Muscle layer of duodenum (tissue), 2 donors: ENCODE measurements at regions not wholly inside any gene's neighbourhood (a gene's known extent, or its start where the extent isn't known, plus 50 kb on each side); places are given as distances from the start of the nearest gene placed in this dataset.

Source experiments
- H3K27ac ChIP-seq: one replicate; pipeline ENCODE4 v1.7.0; 2013; ENCODE audit warnings: mild to moderate bottlenecking, low read length
- H3K27me3 ChIP-seq: one replicate; pipeline ENCODE4 v1.7.0; 2013; ENCODE audit warnings: low read depth, mild to moderate bottlenecking, control low read depth, low read length
- H3K36me3 ChIP-seq, 2 donors: one replicate each; pipeline ENCODE4 v1.7.0; 2013; ENCODE audit warnings: low read length in 2 of 2, control low read depth in 1 of 2, mild to moderate bottlenecking in 1 of 2; ENCODE audit not compliant: insufficient read depth in 2 of 2, control insufficient read depth in 1 of 2
- H3K4me1 ChIP-seq, 2 donors: one replicate each; pipeline ENCODE4 v1.7.0; 2013; ENCODE audit warnings: low read length in 2 of 2, mild to moderate bottlenecking in 2 of 2, control low read depth in 1 of 2, moderate library complexity in 1 of 2; ENCODE audit not compliant: insufficient read depth in 2 of 2, control insufficient read depth in 1 of 2
- H3K4me3 ChIP-seq, 2 donors: one replicate each; pipeline ENCODE4 v1.7.0; 2013; ENCODE audit warnings: low read length in 2 of 2, low read depth in 1 of 2, mild to moderate bottlenecking in 1 of 2
- H3K9me3 ChIP-seq, 2 donors: one replicate each; pipeline ENCODE4 v1.7.0; 2013; ENCODE audit warnings: low read length in 2 of 2, control low read depth in 1 of 2, mild to moderate bottlenecking in 1 of 2; ENCODE audit not compliant: control insufficient read depth in 1 of 2
- donor health status: healthy.

DNA sequence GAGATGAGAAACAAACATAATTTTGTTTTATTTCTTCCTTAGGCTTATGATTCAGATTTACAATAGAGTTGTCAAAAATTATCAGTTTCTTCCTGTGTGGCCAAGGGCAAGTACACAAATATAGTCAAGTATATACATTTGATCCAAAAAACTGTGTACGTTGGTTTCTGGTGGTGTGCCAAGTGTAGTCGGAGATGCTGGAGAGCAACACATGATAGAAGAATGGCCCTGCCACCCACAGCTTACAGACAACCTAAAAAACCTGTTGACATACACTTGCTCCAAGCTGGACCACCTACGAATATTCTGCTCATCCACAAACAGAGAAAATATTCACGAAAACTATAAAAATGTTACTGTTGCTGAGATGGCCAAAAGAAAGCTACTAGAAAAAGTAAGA is 890.8 kb upstream of the PHF14 start:
- H3K36me3 ChIP-seq = no peaks in the 10 kb centered on the region
- H3K4me1 ChIP-seq = no peaks in the 10 kb centered on the region
- no peaks in the 10 kb centered on the region for H3K9me3 ChIP-seq
- no peak overlapping the region for H3K27ac ChIP-seq
- no peaks in the 10 kb centered on the region for H3K27me3 ChIP-seq
- H3K4me3 ChIP-seq = no peak overlapping the region

DNA sequence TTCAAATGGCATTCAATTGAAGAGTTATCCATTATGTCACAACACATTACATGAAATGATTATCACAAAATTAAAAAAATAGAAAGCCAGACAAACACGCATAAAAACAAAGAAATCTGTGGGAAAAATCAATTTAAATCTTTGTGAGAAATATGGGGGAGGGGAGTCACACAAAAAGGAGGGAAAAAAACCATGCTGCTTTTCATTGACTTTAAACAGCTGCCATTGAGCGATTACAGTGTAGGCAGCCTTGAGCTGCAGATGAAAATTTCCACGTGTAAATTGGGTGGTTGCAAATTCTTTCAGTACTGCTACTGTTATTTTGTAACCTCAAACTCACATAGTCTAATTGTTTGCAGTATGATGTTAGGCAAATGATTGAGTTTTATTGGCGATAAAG is 889.9 kb upstream of the PHF14 start:
- Histone ChIP-seq H3K27me3 (no peaks in the 10 kb centered on the region), H3K4me1 (no peaks in the 10 kb centered on the region), H3K4me3 (no peak overlapping the region), H3K27ac (no peak overlapping the region), H3K9me3 (no peaks in the 10 kb centered on the region), H3K36me3 (no peaks in the 10 kb centered on the region)

DNA sequence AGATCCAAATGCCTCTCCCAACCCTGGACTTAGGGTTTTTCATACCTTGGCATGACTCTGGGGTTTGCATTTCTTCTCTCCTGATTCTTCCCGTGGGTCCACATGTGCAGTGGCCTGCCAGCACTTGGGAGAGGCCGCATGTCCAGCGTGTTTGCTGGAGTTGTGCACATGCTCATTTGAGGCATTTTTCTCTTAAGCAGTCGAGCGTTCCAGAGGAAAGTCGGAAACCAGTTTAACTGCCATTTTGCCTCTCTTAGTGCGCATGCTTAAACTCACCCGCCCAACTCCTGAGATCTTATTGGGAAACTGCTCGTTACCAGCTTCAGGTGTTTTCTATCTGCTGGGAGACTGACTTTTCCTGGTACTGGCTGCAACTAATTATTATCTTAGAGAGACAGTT is 888.4 kb upstream of the PHF14 start:
- Histone ChIP-seq H3K27me3 (no peaks in the 10 kb centered on the region), H3K4me1 (no peaks in the 10 kb centered on the region), H3K9me3 (no peaks in the 10 kb centered on the region), H3K27ac (no peak overlapping the region), H3K36me3 (no peaks in the 10 kb centered on the region), H3K4me3 (no peak overlapping the region)

DNA sequence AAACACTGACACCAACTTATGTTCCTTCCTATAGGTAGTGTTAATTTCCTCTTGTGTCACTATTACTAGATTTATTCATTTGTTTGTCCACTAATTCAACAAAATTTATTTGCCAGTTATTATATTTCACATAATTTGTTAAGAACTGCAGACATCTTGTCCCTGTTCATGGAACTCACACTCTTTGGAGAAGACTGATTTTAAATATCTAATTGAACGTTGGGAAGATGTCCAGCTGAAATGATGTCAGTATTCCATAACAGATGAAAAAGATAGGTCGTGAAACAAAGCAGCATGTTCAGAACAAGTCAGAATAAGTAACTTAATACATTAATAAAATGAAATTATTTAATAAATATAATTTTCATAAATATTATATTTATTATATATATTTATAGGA is 873.1 kb upstream of the PHF14 start:
- H3K27ac ChIP-seq = no peak overlapping the region
- no peaks in the 10 kb centered on the region for H3K4me1 ChIP-seq
- H3K4me3 ChIP-seq = no peak overlapping the region
- H3K27me3 ChIP-seq = no peaks in the 10 kb centered on the region
- H3K36me3 ChIP-seq = no peaks in the 10 kb centered on the region
- no peaks in the 10 kb centered on the region for H3K9me3 ChIP-seq

DNA sequence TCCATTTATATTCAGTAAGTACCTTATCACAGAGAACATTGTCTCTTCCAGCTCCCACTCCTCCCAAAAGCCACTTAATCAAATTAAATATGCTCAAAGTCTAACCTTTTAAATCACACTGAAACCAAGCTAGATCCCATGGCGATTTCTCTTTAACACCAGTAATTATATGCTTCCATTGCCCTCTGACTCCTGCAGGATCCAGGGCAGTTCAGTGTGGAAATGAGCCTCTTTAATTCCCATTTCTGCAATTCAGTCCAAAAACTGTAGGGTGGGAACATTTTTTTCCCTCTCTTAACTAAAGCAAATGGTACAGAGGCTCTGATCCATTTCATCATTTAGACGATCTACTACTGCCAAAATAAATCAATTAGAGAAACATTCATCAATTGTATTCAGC is 872.3 kb upstream of the PHF14 start:
- H3K36me3 ChIP-seq = no peaks in the 10 kb centered on the region
- H3K4me1 ChIP-seq = no peaks in the 10 kb centered on the region
- no peak overlapping the region for H3K4me3 ChIP-seq
- no peak overlapping the region for H3K27ac ChIP-seq
- no peaks in the 10 kb centered on the region for H3K27me3 ChIP-seq
- no peaks in the 10 kb centered on the region for H3K9me3 ChIP-seq

DNA sequence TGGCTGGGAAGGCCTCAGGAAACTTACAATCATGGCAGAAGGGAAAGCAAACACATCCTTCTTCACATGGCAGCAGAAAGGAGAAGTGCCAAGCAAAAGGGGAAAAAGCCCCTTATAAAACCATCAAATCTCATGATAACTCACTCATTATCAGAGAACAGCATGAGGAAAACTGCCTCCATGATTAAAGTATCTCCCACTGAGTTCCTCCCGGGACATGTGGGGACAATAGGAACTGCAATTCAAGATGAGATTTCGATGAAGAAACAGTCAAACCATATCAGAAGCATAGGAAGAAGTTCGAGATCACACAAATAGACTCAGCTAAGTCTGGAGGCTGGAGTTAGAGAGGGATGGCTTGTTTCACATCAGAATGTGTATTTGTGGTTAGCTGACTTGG is 869.4 kb upstream of the PHF14 start:
- Histone ChIP-seq H3K9me3 (no peaks in the 10 kb centered on the region), H3K27me3 (no peaks in the 10 kb centered on the region), H3K4me3 (no peak overlapping the region)

DNA sequence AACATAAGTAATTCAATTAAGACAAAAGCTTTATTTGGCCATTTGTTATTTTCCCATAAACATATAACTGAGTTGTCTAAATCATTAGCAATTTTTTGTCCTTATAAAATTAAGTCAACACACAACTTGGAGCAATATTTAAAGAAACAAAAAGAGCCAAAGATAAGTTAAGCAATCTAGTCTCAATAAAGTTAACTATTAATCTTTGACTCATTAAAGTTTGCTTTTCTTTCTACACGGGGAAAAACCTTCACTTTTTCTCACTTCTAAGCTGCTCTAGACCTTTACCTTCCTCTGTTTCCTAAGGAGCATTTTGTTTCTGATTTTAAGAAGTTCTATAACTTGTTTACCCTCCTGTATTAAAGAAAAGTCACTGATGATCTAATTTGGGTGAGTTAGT is 867.1 kb upstream of the PHF14 start:
- Histone ChIP-seq H3K27ac (no peak overlapping the region), H3K9me3 (no peaks in the 10 kb centered on the region), H3K4me1 (no peaks in the 10 kb centered on the region), H3K36me3 (no peaks in the 10 kb centered on the region), H3K27me3 (no peaks in the 10 kb centered on the region), H3K4me3 (no peak overlapping the region)

More for the DNA sequence above, 869.4 kb upstream of the PHF14 start:
- Histone ChIP-seq H3K36me3 (no peaks in the 10 kb centered on the region), H3K4me1 (no peaks in the 10 kb centered on the region), H3K27ac (no peak overlapping the region)

DNA sequence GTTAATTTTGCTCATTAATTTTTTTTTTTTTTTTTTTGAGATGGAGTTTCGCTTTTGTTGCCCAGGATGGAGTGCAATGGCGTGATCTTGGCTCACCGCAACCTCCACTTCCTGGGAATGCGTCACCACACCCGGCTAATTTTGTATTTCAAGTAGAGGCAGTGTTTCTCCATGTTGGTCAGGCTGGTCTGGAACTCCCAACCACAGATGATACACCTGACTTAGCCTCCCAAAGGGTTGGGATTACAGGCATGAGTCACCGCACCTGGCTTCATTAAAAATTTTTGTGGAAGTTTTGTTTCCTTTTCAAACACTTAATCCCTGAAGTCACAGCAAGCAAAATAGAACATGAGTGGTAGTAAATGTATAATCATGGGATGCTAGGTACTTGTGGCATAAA is 857.2 kb upstream of the PHF14 start:
- Histone ChIP-seq H3K36me3 (no peaks in the 10 kb centered on the region), H3K9me3 (no peaks in the 10 kb centered on the region), H3K4me3 (no peak overlapping the region), H3K4me1 (no peaks in the 10 kb centered on the region), H3K27ac (no peak overlapping the region), H3K27me3 (no peaks in the 10 kb centered on the region)

DNA sequence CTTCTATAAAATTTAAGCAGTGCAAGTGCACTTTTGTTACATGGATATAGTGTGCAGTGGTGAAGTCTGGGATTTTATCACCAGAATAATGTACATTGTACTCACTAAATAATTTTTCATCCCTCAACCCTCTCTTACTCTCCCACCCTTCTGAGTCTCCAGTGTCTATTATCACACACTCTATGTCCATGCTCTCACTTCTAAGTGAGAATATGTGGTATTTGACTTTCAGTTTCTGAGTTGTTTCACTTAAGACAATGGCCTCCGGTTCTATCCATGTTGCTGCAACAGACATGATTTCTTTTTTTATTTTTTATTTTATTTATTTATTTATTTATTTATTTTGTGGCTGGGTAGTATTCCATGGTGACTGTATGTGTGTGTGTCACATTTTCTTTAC is 855.9 kb upstream of the PHF14 start:
- Histone ChIP-seq H3K4me1 (peaks cover 0 to 7% of the 10 kb centered on the region in 2 donors), H3K27me3 (no peaks in the 10 kb centered on the region), H3K36me3 (no peaks in the 10 kb centered on the region), H3K4me3 (no peak overlapping the region), H3K9me3 (no peaks in the 10 kb centered on the region), H3K27ac (no peak overlapping the region)

DNA sequence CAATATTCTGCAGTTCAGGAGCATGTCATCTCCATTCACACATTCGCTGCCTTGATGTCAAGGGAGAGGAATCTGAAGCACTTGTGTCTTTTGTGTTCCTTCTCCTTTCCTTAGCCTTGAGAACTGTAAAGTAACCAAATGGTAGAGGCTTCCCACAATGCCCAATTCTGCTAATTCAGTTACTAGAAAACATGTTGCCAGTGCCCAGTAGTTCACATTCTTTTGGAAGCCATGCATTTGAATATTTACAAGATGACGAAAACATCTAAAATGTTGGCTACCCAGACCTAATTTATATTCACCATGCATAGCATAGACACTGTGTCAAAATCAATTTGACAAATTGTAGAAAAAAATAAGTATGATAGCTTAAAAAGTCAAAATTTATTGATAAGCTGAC is 852.7 kb upstream of the PHF14 start:
- H3K27me3 ChIP-seq = no peaks in the 10 kb centered on the region
- H3K9me3 ChIP-seq = no peaks in the 10 kb centered on the region
- H3K4me3 ChIP-seq = no peak overlapping the region
- H3K27ac ChIP-seq = no peak overlapping the region
- H3K36me3 ChIP-seq = no peaks in the 10 kb centered on the region
- H3K4me1 ChIP-seq = peaks cover 0 to 8% of the 10 kb centered on the region in 2 donors

DNA sequence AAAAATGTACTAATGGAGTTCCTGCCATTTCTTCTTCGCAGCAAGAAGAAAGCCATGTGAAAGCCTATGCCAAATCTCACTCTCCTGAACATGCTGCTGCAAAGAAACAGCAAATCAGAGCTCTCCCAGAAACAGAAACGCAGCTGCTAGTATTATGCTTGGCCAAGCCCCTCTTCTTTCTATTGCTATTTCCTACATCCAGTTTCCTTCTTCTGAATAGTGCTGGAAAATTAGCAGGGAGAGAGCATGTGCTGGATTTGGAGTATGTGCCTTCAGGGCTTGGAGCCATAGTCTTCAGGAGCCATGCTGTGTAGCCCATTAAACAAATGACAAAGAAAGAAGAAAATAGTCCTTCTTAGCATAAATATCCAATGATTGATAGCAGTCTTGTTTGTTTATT is 852.0 kb upstream of the PHF14 start:
- Histone ChIP-seq H3K4me3 (no peak overlapping the region), H3K27ac (no peak overlapping the region), H3K27me3 (no peaks in the 10 kb centered on the region), H3K9me3 (no peaks in the 10 kb centered on the region), H3K4me1 (peaks cover 0 to 8% of the 10 kb centered on the region in 2 donors), H3K36me3 (no peaks in the 10 kb centered on the region)

DNA sequence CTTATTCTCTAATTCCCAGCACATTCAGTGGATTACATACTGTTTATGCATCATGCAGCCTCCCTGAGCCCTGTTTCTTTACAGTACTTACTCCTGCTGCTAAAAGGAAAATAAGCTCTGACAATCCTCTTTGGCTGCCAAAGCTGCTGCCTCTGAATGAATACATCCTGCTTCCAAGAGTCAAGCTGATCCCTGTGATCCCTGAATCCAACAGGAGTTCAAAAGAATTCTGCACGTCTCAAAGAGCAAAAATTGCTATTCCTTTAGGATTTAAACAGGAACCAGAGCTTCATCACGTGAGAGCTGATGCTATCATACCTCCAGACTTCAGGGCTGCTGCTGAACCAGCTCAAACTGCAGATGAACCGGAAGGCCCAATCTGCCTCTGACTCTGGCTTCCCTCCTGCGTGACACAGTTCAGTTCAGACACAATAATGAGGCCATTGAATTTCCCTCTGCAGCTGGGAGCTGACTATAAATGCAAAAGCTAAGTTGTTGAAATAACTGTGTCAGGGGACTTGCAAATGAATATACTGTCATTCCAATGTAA is 851.0 kb upstream of the PHF14 start:
- Histone ChIP-seq H3K27me3 (no peaks in the 10 kb centered on the region), H3K36me3 (no peaks in the 10 kb centered on the region), H3K4me1 (peaks cover 0 to 8% of the 10 kb centered on the region in 2 donors), H3K4me3 (no peak overlapping the region), H3K27ac (no peak overlapping the region), H3K9me3 (no peaks in the 10 kb centered on the region)
